IPS DF 6.9 (cell line): ENCODE measurements at regions not wholly inside any gene's neighbourhood (a gene's known extent, or its start where the extent isn't known, plus 50 kb on each side); places are given as distances from the start of the nearest gene placed in this dataset.
"Not testable (repeated sequence)": the region's sequence is repeated elsewhere in the genome, so short reads cannot be mapped to it uniquely, and the experiment has no call there.

Source experiments
- DNase-seq: peaks from one replicate; pipeline ENCODE4 v3.0.0-alpha.2; 2013; ENCODE audit warnings: low read depth, low spot score
- H3K27ac ChIP-seq: one replicate; pipeline ENCODE4 v1.5.1; 2013; ENCODE audit warnings: low read length, control low read depth
- H3K27me3 ChIP-seq: 2 replicates; pipeline ENCODE4 v1.6.1; 2013; ENCODE audit warnings: mild to moderate bottlenecking, low read length; ENCODE audit not compliant: control insufficient read depth, insufficient read depth
- H3K36me3 ChIP-seq: 2 replicates; pipeline ENCODE4 v1.6.1; 2013; ENCODE audit warnings: low read length; ENCODE audit not compliant: control insufficient read depth, insufficient read depth
- H3K4me1 ChIP-seq: 2 replicates; pipeline ENCODE4 v1.6.1; 2013; ENCODE audit warnings: low read length; ENCODE audit not compliant: control insufficient read depth, insufficient read depth
- H3K4me3 ChIP-seq: 2 replicates; pipeline ENCODE4 v1.5.1; 2013; ENCODE audit warnings: mild to moderate bottlenecking, low read length
- H3K9me3 ChIP-seq: 2 replicates; pipeline ENCODE4 v1.6.1; 2013; ENCODE audit warnings: low read length, inconsistent platforms; ENCODE audit not compliant: control insufficient read depth, insufficient read depth
- WGBS: extraction: QIAGEN DNeasy Blood & Tissue Kit; methylation state at CpG from one replicate; pipeline ENCODE4 v1.1.7; 2013; ENCODE audit warnings: mixed read lengths, missing lambda C conversion rate; ENCODE audit not compliant: insufficient read length, insufficient coverage; 5-methylcytosine and 5-hydroxymethylcytosine counted together

- H3K4me1 ChIP-seq = no peaks in the 10 kb centered on the region
- H3K36me3 ChIP-seq = no peaks in the 10 kb centered on the region
- WGBS = no CpG with 5 or more reads among the region's 4 CpGs
- H3K27ac ChIP-seq = no peak overlapping the region
- DNase-seq = no peak
- H3K9me3 ChIP-seq = no peaks in the 10 kb centered on the region
- H3K27me3 ChIP-seq = no peaks in the 10 kb centered on the region
- H3K4me3 ChIP-seq = no peak overlapping the region
These were observed 340.1 kb upstream of the FSTL5 start for GRCh38 chr4:162503868-162504267.

GRCh38 chr4:162502109-162502508 is 338.3 kb upstream of the FSTL5 start:
- no peak for DNase-seq
- no peaks in the 10 kb centered on the region for H3K9me3 ChIP-seq
- H3K27me3 ChIP-seq = no peaks in the 10 kb centered on the region
- H3K4me3 ChIP-seq = no peak overlapping the region
- no peaks in the 10 kb centered on the region for H3K36me3 ChIP-seq
- H3K4me1 ChIP-seq = no peaks in the 10 kb centered on the region
- no peak overlapping the region for H3K27ac ChIP-seq

GRCh38 chr4:162499478-162499877 is 335.7 kb upstream of the FSTL5 start:
- Histone ChIP-seq H3K27me3 (no peaks in the 10 kb centered on the region), H3K27ac (no peak overlapping the region), H3K4me3 (no peak overlapping the region), H3K36me3 (no peaks in the 10 kb centered on the region), H3K4me1 (no peaks in the 10 kb centered on the region), H3K9me3 (no peaks in the 10 kb centered on the region)
- WGBS = no CpG with 5 or more reads among the region's 1 CpG
- no peak for DNase-seq

GRCh38 chr4:162498168-162498567 is 334.4 kb upstream of the FSTL5 start:
- Histone ChIP-seq H3K4me3 (no peak overlapping the region), H3K36me3 (no peaks in the 10 kb centered on the region)

GRCh38 chr4:162497564-162498167 is 333.9 kb upstream of the FSTL5 start:
- no peaks in the 10 kb centered on the region for H3K27me3 ChIP-seq
- no peak for DNase-seq
- no peaks in the 10 kb centered on the region for H3K9me3 ChIP-seq
- H3K36me3 ChIP-seq = no peaks in the 10 kb centered on the region
- no peak overlapping the region for H3K4me3 ChIP-seq
- H3K27ac ChIP-seq = no peak overlapping the region
- no peaks in the 10 kb centered on the region for H3K4me1 ChIP-seq
- no CpG with 5 or more reads among the region's 5 CpGs for WGBS

More at GRCh38 chr4:162498168-162498567, 334.4 kb upstream of the FSTL5 start:
- Histone ChIP-seq H3K4me1 (no peaks in the 10 kb centered on the region), H3K27ac (no peak overlapping the region), H3K9me3 (no peaks in the 10 kb centered on the region), H3K27me3 (no peaks in the 10 kb centered on the region)
- WGBS = no CpG with 5 or more reads among the region's 2 CpGs
- no peak for DNase-seq

GRCh38 chr4:162494935-162495334 is 331.1 kb upstream of the FSTL5 start:
- Histone ChIP-seq H3K27ac (no peak overlapping the region), H3K9me3 (no peaks in the 10 kb centered on the region), H3K27me3 (no peaks in the 10 kb centered on the region), H3K4me1 (no peaks in the 10 kb centered on the region), H3K4me3 (no peak overlapping the region), H3K36me3 (no peaks in the 10 kb centered on the region)
- WGBS = no CpG with 5 or more reads among the region's 2 CpGs
- no peak for DNase-seq

- H3K4me3 ChIP-seq = no peak overlapping the region
- H3K27ac ChIP-seq = no peak overlapping the region
- H3K27me3 ChIP-seq = no peaks in the 10 kb centered on the region
- no peak for DNase-seq
- no CpG with 5 or more reads among the region's 6 CpGs for WGBS
- H3K36me3 ChIP-seq = no peaks in the 10 kb centered on the region
- no peaks in the 10 kb centered on the region for H3K4me1 ChIP-seq
- H3K9me3 ChIP-seq = no peaks in the 10 kb centered on the region
These were observed 321.7 kb upstream of the FSTL5 start for GRCh38 chr4:162485486-162485885.

- Histone ChIP-seq H3K27ac (no peak overlapping the region), H3K27me3 (no peaks in the 10 kb centered on the region), H3K4me3 (no peak overlapping the region), H3K36me3 (no peaks in the 10 kb centered on the region), H3K4me1 (no peaks in the 10 kb centered on the region), H3K9me3 (no peaks in the 10 kb centered on the region)
- no peak for DNase-seq
- no CpG with 5 or more reads among the region's 4 CpGs for WGBS
These were observed 311.4 kb upstream of the FSTL5 start for GRCh38 chr4:162475246-162475645.

- H3K9me3 ChIP-seq = no peaks in the 10 kb centered on the region
- no peak overlapping the region for H3K4me3 ChIP-seq
- H3K36me3 ChIP-seq = no peaks in the 10 kb centered on the region
- DNase-seq = no peak
- H3K4me1 ChIP-seq = no peaks in the 10 kb centered on the region
- no peak overlapping the region for H3K27ac ChIP-seq
- H3K27me3 ChIP-seq = no peaks in the 10 kb centered on the region
These were observed 306.2 kb upstream of the FSTL5 start for GRCh38 chr4:162469977-162470376.

GRCh38 chr4:162465356-162465755 is 301.6 kb upstream of the FSTL5 start:
- not testable (repeated sequence) for H3K27ac ChIP-seq, H3K4me1 ChIP-seq, H3K4me3 ChIP-seq, H3K9me3 ChIP-seq, H3K27me3 ChIP-seq, DNase-seq, H3K36me3 ChIP-seq
- no CpG with 5 or more reads among the region's 1 CpG for WGBS

GRCh38 chr4:162461952-162462351 is 298.2 kb upstream of the FSTL5 start:
- H3K27me3 ChIP-seq = no peaks in the 10 kb centered on the region
- no peaks in the 10 kb centered on the region for H3K36me3 ChIP-seq
- H3K4me1 ChIP-seq = no peaks in the 10 kb centered on the region
- no peaks in the 10 kb centered on the region for H3K9me3 ChIP-seq
- H3K4me3 ChIP-seq = no peak overlapping the region
- 100% methylated on average over 1 of the region's 1 CpG for WGBS
- DNase-seq = no peak
- no peak overlapping the region for H3K27ac ChIP-seq
